Keratinocyte (primary cell): ENCODE measurements at regions not wholly inside any gene's neighbourhood (a gene's known extent, or its start where the extent isn't known, plus 50 kb on each side); places are given as distances from the start of the nearest gene placed in this dataset.

Experiments used
- DNase-seq: peaks from one replicate; pipeline ENCODE4 v3.0.0-alpha.2; 2011; ENCODE audit warnings: low read depth, missing footprints, low spot score
- FAIRE-seq: peaks from 2 replicates; lab custom pipeline; 2011; peaks lifted over from hg19 to GRCh38; lab: Jason Lieb, UNC
- H2AFZ ChIP-seq: 2 replicates; pipeline ENCODE4 v1.6.0; 2012; ENCODE audit warnings: low read length, control low read depth, inconsistent platforms; ENCODE audit not compliant: control insufficient read depth
- H3K27ac ChIP-seq: 2 replicates; pipeline ENCODE4 v1.5.1; 2011; ENCODE audit warnings: low read length; ENCODE audit not compliant: control insufficient read depth, insufficient read depth
- H3K27me3 ChIP-seq: 3 replicates; pipeline ENCODE4 v1.6.0; 2011; ENCODE audit warnings: low read length; ENCODE audit not compliant: control insufficient read depth, insufficient read depth; ENCODE audit errors: extremely low read depth
- H3K36me3 ChIP-seq, 2 experiments: 2 replicates in 1 of 2; 3 replicates in 1 of 2; pipeline ENCODE4 v1.5.1; 2011; ENCODE audit warnings: low read length in 2 of 2, mild to moderate bottlenecking in 1 of 2; ENCODE audit not compliant: control insufficient read depth in 2 of 2, insufficient read depth in 2 of 2; ENCODE audit errors: extremely low read depth in 1 of 2
- H3K4me1 ChIP-seq: 3 replicates; pipeline ENCODE4 v1.5.1; 2011; ENCODE audit warnings: low read length; ENCODE audit not compliant: control insufficient read depth, insufficient read depth; ENCODE audit errors: extremely low read depth
- H3K4me2 ChIP-seq: 3 replicates; pipeline ENCODE4 v1.6.0; 2011; ENCODE audit warnings: low read depth, low read length; ENCODE audit not compliant: control insufficient read depth, insufficient read depth; ENCODE audit errors: extremely low read depth
- H3K4me3 ChIP-seq, 3 experiments: fragments of 200-600 bp in 1 of 3; sonication (generic) in 1 of 3; 2 replicates in 2 of 3; 3 replicates in 1 of 3; pipeline ENCODE4 v1.5.1; 2011 to 2016; ENCODE audit warnings: low read length in 3 of 3, mild to moderate bottlenecking in 3 of 3, control low read depth in 2 of 3, inconsistent platforms in 1 of 3, low read depth in 1 of 3, mixed read lengths in 1 of 3, mixed run types in 1 of 3, moderate library complexity in 1 of 3; ENCODE audit not compliant: control insufficient read depth in 2 of 3, insufficient read depth in 2 of 3; ENCODE audit errors: extremely low read depth in 1 of 3
- H3K79me2 ChIP-seq: 2 replicates; pipeline ENCODE4 v1.6.0; 2012; ENCODE audit warnings: low read length; ENCODE audit not compliant: control insufficient read depth, insufficient read depth
- H3K9ac ChIP-seq: 3 replicates; pipeline ENCODE4 v1.6.0; 2011; ENCODE audit warnings: low read length; ENCODE audit not compliant: control insufficient read depth, insufficient read depth; ENCODE audit errors: extremely low read depth
- H3K9me1 ChIP-seq: 3 replicates; pipeline ENCODE4 v1.6.0; 2011; ENCODE audit warnings: low read length; ENCODE audit not compliant: control insufficient read depth, insufficient read depth; ENCODE audit errors: extremely low read depth
- H3K9me3 ChIP-seq: 2 replicates; pipeline ENCODE4 v1.5.1; 2012; ENCODE audit warnings: low read depth, low read length; ENCODE audit not compliant: control insufficient read depth
- H4K20me1 ChIP-seq: 3 replicates; pipeline ENCODE4 v1.6.0; 2011; ENCODE audit warnings: low read length; ENCODE audit not compliant: control insufficient read depth, insufficient read depth; ENCODE audit errors: extremely low read depth
- CTCF ChIP-seq, 3 experiments: IDR thresholded peaks in 1 of 3; conservative IDR thresholded peaks in 1 of 3; optimal IDR thresholded peaks in 1 of 3; 2 replicates in 2 of 3; 3 replicates in 1 of 3; pipeline versions ENCODE3 to v1.5.1; 2011; ENCODE audit warnings: low read length in 3 of 3, mild to moderate bottlenecking in 3 of 3, moderate library complexity in 2 of 3, control low read depth in 1 of 3, inconsistent platforms in 1 of 3; ENCODE audit not compliant: insufficient read depth in 2 of 3; ENCODE audit errors: extremely low read depth in 1 of 3
- EZH2 ChIP-seq: IDR thresholded peaks from one replicate; pipeline ENCODE4 v1.6.1; 2012; ENCODE audit warnings: inconsistent platforms, mild to moderate bottlenecking, low read length, moderate library complexity
- dilution Hi-C: fragments of 300-500 bp; cut with MboI; formaldehyde crosslinking; loops from one replicate; pipeline ENCODE4 v1.7.0; 2020; ENCODE audit warnings: low sequenced_read_pairs; ENCODE audit not compliant: extremely low pct_ligation_motif_present

- H2AFZ ChIP-seq, result no peak overlapping the region
- DNase-seq (no peak), FAIRE-seq (no peak)
- no peaks in the 10 kb centered on the region for H3K79me2 ChIP-seq
- H3K27me3 ChIP-seq, result no peaks in the 10 kb centered on the region
- H3K4me3 ChIP-seq, result no peak overlapping the region
- TF ChIP-seq CTCF (optimal IDR thresholded peaks at IDR 0.05 in 1 of 3, IDR thresholded peaks at IDR 0.05 in 1 of 3, conservative IDR thresholded peaks at IDR 0.05 in 1 of 3; ENCODE audit: extremely low read depth in 1 of 3, insufficient read depth in 2 of 3, low read length in 3 of 3) (no peak), EZH2 (no peak)
- H3K4me1 ChIP-seq, result peaks cover 6% of the 10 kb centered on the region
- no peak overlapping the region for H3K4me2 ChIP-seq
- no peaks in the 10 kb centered on the region for H3K9me3 ChIP-seq
- no peaks in the 10 kb centered on the region for H3K36me3 ChIP-seq
- H3K27ac ChIP-seq, result no peak overlapping the region
- no peaks in the 10 kb centered on the region for H3K9me1 ChIP-seq
- no peaks in the 10 kb centered on the region for H4K20me1 ChIP-seq
- dilution Hi-C loops, result no loop called here
- no peak overlapping the region for H3K9ac ChIP-seq
Observed at GRCh38 chr11:27773884-27774283, 73.6 kb upstream of the BDNF start.

GRCh38 chr11:27771516-27771915, 71.3 kb upstream of the BDNF start:
- H3K4me2 ChIP-seq, result no peak overlapping the region
- DNase-seq (no peak), FAIRE-seq (no peak)
- H4K20me1 ChIP-seq, result no peaks in the 10 kb centered on the region
- no peaks in the 10 kb centered on the region for H3K36me3 ChIP-seq
- no peaks in the 10 kb centered on the region for H3K27me3 ChIP-seq
- no peak overlapping the region for H2AFZ ChIP-seq
- H3K9me3 ChIP-seq, result no peaks in the 10 kb centered on the region
- H3K27ac ChIP-seq, result no peak overlapping the region
- no peaks in the 10 kb centered on the region for H3K79me2 ChIP-seq
- no peak overlapping the region for H3K4me3 ChIP-seq
- no peaks in the 10 kb centered on the region for H3K9me1 ChIP-seq
- H3K9ac ChIP-seq, result no peak overlapping the region
- no peak for TF ChIP-seq EZH2
- TF ChIP-seq CTCF (optimal IDR thresholded peaks at IDR 0.05 in 1 of 3, IDR thresholded peaks at IDR 0.05 in 1 of 3, conservative IDR thresholded peaks at IDR 0.05 in 1 of 3; ENCODE audit: extremely low read depth in 1 of 3, insufficient read depth in 2 of 3, low read length in 3 of 3), result no peak
- dilution Hi-C loops, result no loop called here
- H3K4me1 ChIP-seq, result peaks cover 6% of the 10 kb centered on the region
